Adipocyte (in vitro differentiated cells): ENCODE measurements at regions not wholly inside any gene's neighbourhood (a gene's known extent, or its start where the extent isn't known, plus 50 kb on each side); places are given as distances from the start of the nearest gene placed in this dataset.
"Not testable (repeated sequence)": the region's sequence is repeated elsewhere in the genome, so short reads cannot be mapped to it uniquely, and the experiment has no call there.

Experiments used
- DNase-seq: peaks from one replicate; pipeline ENCODE4 v3.0.0-alpha.2; 2015; ENCODE audit warnings: low read depth
- H3K27me3 ChIP-seq: replicated peaks from 2 replicates; pipeline ENCODE4 v1.7.0; 2013; ENCODE audit warnings: mild to moderate bottlenecking, low read length, moderate library complexity; ENCODE audit not compliant: control insufficient read depth, insufficient read depth
- H3K36me3 ChIP-seq: 2 replicates; pipeline ENCODE4 v1.7.0; 2013; ENCODE audit warnings: low read length, mild to moderate bottlenecking, moderate library complexity; ENCODE audit not compliant: control insufficient read depth, insufficient read depth, severe bottlenecking
- H3K4me1 ChIP-seq: 2 replicates; pipeline ENCODE4 v1.7.0; 2013; ENCODE audit warnings: mild to moderate bottlenecking, low read length, moderate library complexity; ENCODE audit not compliant: control insufficient read depth, insufficient read depth
- H3K4me3 ChIP-seq: 2 replicates; pipeline ENCODE4 v1.7.0; 2013; ENCODE audit warnings: mild to moderate bottlenecking, low read length, moderate library complexity
- H3K9ac ChIP-seq: 2 replicates; pipeline ENCODE4 v1.7.0; 2013; ENCODE audit warnings: mild to moderate bottlenecking, low read length, moderate library complexity
- H3K9me3 ChIP-seq: 2 replicates; pipeline ENCODE4 v1.7.0; 2013; ENCODE audit warnings: mild to moderate bottlenecking, low read length, moderate library complexity; ENCODE audit not compliant: control insufficient read depth

DNA sequence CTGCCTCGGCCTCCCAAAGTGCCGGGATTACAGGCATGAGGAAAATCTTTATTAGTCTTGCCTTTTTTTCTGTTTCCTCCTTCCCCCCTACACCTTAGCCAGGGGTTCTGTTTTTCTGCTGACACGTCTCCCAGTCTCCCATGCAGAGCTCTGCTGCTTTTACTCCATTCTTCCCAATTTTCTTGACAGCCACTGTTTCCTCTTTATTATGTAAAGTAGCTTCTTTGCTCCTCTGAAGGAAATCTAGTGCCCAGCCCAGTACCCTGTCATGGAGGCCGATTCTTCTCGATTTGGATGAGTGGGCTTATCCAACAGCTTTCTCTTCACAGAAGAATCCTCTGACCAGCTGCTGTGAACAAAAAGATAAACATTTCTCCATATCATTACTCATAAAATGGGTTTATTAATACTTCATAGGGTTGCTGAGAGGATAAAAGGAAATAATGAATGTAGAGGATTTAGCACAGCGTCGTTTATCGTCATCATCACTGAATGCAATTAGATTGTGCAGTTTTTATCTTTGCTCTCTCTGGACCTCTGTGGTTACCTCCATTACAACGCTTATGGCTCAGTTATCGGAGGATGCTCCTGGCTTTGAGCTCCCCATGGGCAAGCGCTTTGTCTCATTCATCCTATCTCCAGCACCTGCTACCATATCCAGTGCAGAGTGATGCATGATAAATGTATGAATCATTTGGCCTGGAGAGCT lies 375.6 kb upstream of the C11orf87 start:
- no peaks in the 10 kb centered on the region for H3K36me3 ChIP-seq
- no peak overlapping the region for H3K4me3 ChIP-seq
- H3K27me3 ChIP-seq, result no peaks in the 10 kb centered on the region
- H3K9me3 ChIP-seq, result no peaks in the 10 kb centered on the region
- peaks cover 9% of the 10 kb centered on the region for H3K4me1 ChIP-seq
- DNase-seq, result no peak
- H3K9ac ChIP-seq, result no peak overlapping the region

DNA sequence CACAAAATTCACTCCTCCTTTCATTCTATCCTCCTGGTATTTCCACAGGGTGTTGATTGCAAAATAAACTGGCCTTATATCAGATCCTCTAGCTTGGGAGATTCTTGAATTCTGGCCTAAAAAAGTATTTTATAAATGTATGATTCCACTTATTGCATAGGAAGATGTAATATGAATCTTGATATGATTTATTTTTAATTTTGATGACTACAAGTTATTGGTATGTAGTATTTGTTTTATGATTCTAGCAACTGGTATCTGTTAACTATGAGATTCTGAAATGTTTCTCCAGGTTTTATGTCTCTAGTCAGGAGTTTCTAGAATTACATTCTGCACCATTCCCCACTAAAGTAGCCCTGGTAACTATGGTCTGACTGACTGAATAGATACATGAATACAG lies 373.9 kb upstream of the C11orf87 start:
- H3K36me3 ChIP-seq, result no peaks in the 10 kb centered on the region

GRCh38 chr11:109051200-109051599 lies 370.8 kb upstream of the C11orf87 start:
- H3K4me3 ChIP-seq, result no peak overlapping the region
- H3K9ac ChIP-seq, result no peak overlapping the region
- H3K9me3 ChIP-seq, result no peaks in the 10 kb centered on the region
- peaks cover 2% of the 10 kb centered on the region for H3K27me3 ChIP-seq
- peaks cover 9% of the 10 kb centered on the region for H3K4me1 ChIP-seq
- no peaks in the 10 kb centered on the region for H3K36me3 ChIP-seq
- DNase-seq, result no peak

More for the DNA sequence above, 373.9 kb upstream of the C11orf87 start:
- H3K27me3 ChIP-seq, result no peaks in the 10 kb centered on the region
- no peak overlapping the region for H3K9ac ChIP-seq
- peak; percentile 36 for DNase-seq
- H3K4me3 ChIP-seq, result no peak overlapping the region
- no peaks in the 10 kb centered on the region for H3K9me3 ChIP-seq
- H3K4me1 ChIP-seq, result peaks cover 9% of the 10 kb centered on the region

GRCh38 chr11:109059402-109059801 lies 362.6 kb upstream of the C11orf87 start:
- Histone ChIP-seq H3K36me3 (no peaks in the 10 kb centered on the region), H3K4me3 (no peak overlapping the region), H3K27me3 (peaks cover 19% of the 10 kb centered on the region), H3K9me3 (no peaks in the 10 kb centered on the region), H3K9ac (no peak overlapping the region), H3K4me1 (peaks cover 12% of the 10 kb centered on the region)
- DNase-seq, result no peak

DNA sequence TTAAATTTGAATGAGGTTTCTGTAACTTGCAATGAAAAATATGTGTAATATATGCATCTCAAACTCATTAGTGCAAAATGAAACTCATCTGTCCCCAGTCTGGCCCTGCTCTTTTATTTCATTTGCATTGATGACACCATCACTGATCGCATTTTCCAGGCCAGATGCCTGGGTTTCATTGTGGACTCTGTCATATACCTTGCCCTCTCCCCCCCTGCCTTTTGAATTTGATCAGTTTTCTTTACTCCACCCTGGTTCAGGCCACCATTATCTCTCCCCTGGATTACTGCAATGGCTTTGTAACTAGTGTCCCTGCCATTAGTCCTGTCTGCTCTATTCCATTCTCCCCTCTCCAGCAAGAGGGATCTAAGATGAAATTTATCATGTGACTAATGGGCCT lies 360.6 kb upstream of the C11orf87 start:
- peaks cover 12% of the 10 kb centered on the region for H3K4me1 ChIP-seq
- no peak for DNase-seq
- no peaks in the 10 kb centered on the region for H3K36me3 ChIP-seq
- H3K9ac ChIP-seq, result no peak overlapping the region
- H3K9me3 ChIP-seq, result no peaks in the 10 kb centered on the region
- H3K27me3 ChIP-seq, result peaks cover 15% of the 10 kb centered on the region
- H3K4me3 ChIP-seq, result no peak overlapping the region

DNA sequence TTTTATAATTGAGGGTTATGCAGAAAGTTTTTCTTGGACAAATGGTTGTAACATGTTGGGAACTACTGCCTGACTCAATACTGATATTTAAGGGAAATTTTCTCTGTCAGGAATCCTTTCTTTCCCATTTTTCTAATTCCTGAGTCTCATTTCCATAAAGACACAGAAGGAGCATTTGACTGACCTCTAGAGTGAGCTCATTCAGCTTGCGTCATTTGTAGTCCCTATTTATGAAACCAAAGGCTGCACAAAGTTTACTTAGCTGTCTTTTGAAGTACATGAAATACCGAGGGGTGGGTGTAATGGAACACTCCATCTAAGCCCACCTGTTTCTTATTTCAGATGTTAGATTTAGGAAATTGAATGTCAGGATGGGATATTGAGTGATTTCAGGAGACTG lies 359.5 kb upstream of the C11orf87 start:
- Histone ChIP-seq H3K36me3 (no peaks in the 10 kb centered on the region), H3K4me1 (peaks cover 12% of the 10 kb centered on the region), H3K4me3 (no peak overlapping the region), H3K27me3 (peaks cover 12% of the 10 kb centered on the region), H3K9ac (no peak overlapping the region), H3K9me3 (no peaks in the 10 kb centered on the region)
- DNase-seq, result peak; percentile 68

- Histone ChIP-seq H3K9ac (no peak overlapping the region), H3K9me3 (no peaks in the 10 kb centered on the region), H3K27me3 (peaks cover 12% of the 10 kb centered on the region), H3K4me3 (no peak overlapping the region), H3K4me1 (peaks cover 12% of the 10 kb centered on the region), H3K36me3 (no peaks in the 10 kb centered on the region)
- DNase-seq, result no peak
These were observed 359.1 kb upstream of the C11orf87 start for GRCh38 chr11:109062871-109063270.

- DNase-seq, H3K27me3 ChIP-seq, H3K36me3 ChIP-seq, H3K9me3 ChIP-seq, H3K9ac ChIP-seq, H3K4me3 ChIP-seq: not testable (repeated sequence)
- peaks cover 12% of the 10 kb centered on the region for H3K4me1 ChIP-seq
These were observed 357.2 kb upstream of the C11orf87 start for GRCh38 chr11:109064618-109065311.

DNA sequence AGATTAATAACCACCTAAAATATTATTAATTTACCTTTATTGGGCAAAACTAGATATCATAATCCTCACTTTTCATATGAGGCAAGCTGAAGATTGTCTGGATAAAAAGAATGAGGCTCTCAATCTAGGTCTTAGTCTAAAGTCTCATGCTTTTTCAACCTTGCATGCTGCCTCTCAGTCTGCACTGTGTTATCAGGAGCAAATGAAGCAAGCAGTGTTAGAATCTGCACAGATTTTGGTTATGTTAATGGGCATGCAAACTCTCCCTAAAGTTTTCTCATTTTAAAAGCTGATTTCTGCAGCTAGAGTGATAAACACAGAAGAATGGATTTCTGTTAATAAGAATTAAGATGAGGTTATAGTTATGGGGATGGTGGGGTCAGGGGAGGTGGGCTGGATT lies 350.7 kb upstream of the C11orf87 start:
- H3K36me3 ChIP-seq, result no peaks in the 10 kb centered on the region
- H3K4me3 ChIP-seq, result no peak overlapping the region
- peaks cover 13% of the 10 kb centered on the region for H3K9me3 ChIP-seq
- H3K9ac ChIP-seq, result no peak overlapping the region
- no peak for DNase-seq
- peaks cover 15% of the 10 kb centered on the region for H3K4me1 ChIP-seq
- peaks cover 18% of the 10 kb centered on the region for H3K27me3 ChIP-seq

- no peak overlapping the region for H3K9ac ChIP-seq
- peaks cover 18% of the 10 kb centered on the region for H3K27me3 ChIP-seq
- no peaks in the 10 kb centered on the region for H3K36me3 ChIP-seq
- H3K4me1 ChIP-seq, result peaks cover 20% of the 10 kb centered on the region
- H3K4me3 ChIP-seq, result no peak overlapping the region
- peak; percentile 39 for DNase-seq
- H3K9me3 ChIP-seq, result peaks cover 13% of the 10 kb centered on the region
These were observed 350.1 kb upstream of the C11orf87 start for GRCh38 chr11:109071712-109072524.
